ENCODE measurements at regions not wholly inside any gene's neighbourhood (a gene's known extent, or its start where the extent isn't known, plus 50 kb on each side); places are given as distances from the start of the nearest gene placed in this dataset.
"Not testable (repeated sequence)": the region's sequence is repeated elsewhere in the genome, so short reads cannot be mapped to it uniquely, and the experiment has no call there.

DNA sequence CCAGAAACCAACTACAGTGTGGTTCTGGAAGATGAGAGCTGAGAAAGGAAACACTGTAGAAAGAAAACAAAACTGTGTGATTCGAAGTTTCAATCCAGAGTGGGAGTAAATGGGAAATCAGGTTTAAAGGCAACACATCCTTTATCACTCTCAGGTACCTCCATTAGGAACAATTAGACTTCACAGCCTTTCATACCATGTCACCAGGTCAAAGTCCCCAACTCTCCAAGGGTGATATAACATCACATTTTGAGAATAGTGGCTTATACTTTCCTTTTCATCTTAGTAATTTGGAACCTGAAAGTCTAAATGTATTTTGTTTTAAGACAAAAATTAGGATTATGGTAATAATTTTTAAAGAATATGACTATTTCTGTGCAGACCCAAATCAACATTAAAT, 194.9 kb upstream of the WWC1 start:
- TF ChIP-seq, protein P1, sequence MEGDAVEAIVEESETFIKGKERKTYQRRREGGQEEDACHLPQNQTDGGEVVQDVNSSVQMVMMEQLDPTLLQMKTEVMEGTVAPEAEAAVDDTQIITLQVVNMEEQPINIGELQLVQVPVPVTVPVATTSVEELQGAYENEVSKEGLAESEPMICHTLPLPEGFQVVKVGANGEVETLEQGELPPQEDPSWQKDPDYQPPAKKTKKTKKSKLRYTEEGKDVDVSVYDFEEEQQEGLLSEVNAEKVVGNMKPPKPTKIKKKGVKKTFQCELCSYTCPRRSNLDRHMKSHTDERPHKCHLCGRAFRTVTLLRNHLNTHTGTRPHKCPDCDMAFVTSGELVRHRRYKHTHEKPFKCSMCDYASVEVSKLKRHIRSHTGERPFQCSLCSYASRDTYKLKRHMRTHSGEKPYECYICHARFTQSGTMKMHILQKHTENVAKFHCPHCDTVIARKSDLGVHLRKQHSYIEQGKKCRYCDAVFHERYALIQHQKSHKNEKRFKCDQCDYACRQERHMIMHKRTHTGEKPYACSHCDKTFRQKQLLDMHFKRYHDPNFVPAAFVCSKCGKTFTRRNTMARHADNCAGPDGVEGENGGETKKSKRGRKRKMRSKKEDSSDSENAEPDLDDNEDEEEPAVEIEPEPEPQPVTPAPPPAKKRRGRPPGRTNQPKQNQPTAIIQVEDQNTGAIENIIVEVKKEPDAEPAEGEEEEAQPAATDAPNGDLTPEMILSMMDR (IDR thresholded peaks at IDR 0.05; ENCODE audit: insufficient read depth, low read length, poor library complexity, severe bottlenecking), result no peak
- no peak overlapping the region for H3K4me3 ChIP-seq (replicated peaks; ENCODE audit: low read depth, low read length)
- H3K36me3 ChIP-seq (ENCODE audit: control insufficient read depth, insufficient read depth, low read length), result no peaks in the 10 kb centered on the region
- no peak for DNase-seq (ENCODE audit: extremely low read depth, insufficient read length)
- no peaks in the 10 kb centered on the region; the same call in 1 of the 2 replicates for H3K27me3 ChIP-seq (replicated peaks; ENCODE audit: control insufficient read depth, insufficient read depth, low read length)

DNA sequence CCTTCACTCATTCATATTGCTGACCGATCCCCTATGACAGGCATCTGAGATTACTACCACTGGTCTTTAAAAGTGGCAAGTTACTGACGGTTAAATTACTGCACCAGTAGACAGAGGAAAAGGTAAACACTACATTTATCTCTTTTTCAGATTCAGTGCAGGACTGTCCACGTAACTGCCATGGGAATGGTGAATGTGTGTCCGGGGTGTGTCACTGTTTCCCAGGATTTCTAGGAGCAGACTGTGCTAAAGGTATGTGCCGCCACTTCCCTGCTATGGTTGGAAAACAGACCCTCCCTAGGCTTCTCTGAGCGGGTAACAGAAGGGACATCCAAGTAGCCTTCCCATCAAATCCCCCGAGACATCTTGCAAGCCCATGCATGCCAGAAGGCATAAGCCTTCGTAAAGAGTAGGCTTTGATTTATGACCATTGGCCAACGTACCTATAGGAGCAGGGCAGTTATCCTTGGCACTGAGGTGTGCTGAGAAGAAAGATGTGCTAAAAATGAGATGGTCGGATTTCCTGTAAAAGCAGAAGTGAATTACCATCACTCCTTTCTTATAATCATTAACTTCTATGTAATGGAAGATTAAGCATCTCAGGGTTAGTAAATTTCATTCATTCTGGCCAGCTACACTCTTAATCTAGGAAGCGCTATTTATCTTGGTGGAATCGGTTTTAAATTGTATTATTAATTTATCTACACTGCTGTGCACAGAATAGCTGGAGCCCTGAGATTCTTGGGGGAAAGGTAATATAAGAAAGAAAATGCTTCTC, 193.4 kb upstream of the WWC1 start:
- Histone ChIP-seq H3K27me3 (replicated peaks; ENCODE audit: control insufficient read depth, insufficient read depth, low read length) (no peaks in the 10 kb centered on the region; the same call in 1 of the 2 replicates), H3K36me3 (ENCODE audit: control insufficient read depth, insufficient read depth, low read length) (no peaks in the 10 kb centered on the region), H3K4me3 (replicated peaks; ENCODE audit: low read depth, low read length) (no peak overlapping the region)
- TF ChIP-seq, protein P1 (IDR thresholded peaks at IDR 0.05; ENCODE audit: insufficient read depth, low read length, poor library complexity, severe bottlenecking), result no peak
- no peak for DNase-seq (ENCODE audit: extremely low read depth, insufficient read length)

DNA sequence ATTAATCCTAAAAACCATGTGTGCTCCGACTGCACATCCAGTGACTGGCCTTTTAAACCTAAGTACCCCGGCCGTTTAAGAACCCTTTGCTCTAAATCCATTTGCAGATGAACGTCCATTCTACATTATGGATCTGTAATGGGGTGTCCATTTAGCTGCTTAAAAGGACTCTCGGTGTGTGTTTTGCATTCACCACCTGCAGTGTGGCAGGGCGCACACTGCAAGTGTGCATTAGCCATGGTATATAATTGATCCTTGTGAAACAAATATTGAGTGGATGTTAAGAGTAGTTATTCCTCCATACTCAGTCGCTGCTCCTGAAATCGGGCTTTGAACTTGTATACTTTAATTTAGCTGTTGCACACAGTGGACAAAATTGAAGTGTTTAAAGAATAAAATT, 190.1 kb upstream of the WWC1 start:
- DNase-seq (ENCODE audit: extremely low read depth, insufficient read length), result no peak
- TF ChIP-seq, protein P1 (IDR thresholded peaks at IDR 0.05; ENCODE audit: insufficient read depth, low read length, poor library complexity, severe bottlenecking), result no peak
- H3K27me3 ChIP-seq (replicated peaks; ENCODE audit: control insufficient read depth, insufficient read depth, low read length), result no peaks in the 10 kb centered on the region
- H3K36me3 ChIP-seq (ENCODE audit: control insufficient read depth, insufficient read depth, low read length), result no peaks in the 10 kb centered on the region
- no peak overlapping the region for H3K4me3 ChIP-seq (replicated peaks; ENCODE audit: low read depth, low read length)

GRCh38 chr5:168103018-168103417, 188.4 kb upstream of the WWC1 start:
- H3K27me3 ChIP-seq (replicated peaks; ENCODE audit: control insufficient read depth, insufficient read depth, low read length); H3K4me3 ChIP-seq (replicated peaks; ENCODE audit: low read depth, low read length); DNase-seq (ENCODE audit: extremely low read depth, insufficient read length); H3K36me3 ChIP-seq (ENCODE audit: control insufficient read depth, insufficient read depth, low read length): not testable (repeated sequence)

DNA sequence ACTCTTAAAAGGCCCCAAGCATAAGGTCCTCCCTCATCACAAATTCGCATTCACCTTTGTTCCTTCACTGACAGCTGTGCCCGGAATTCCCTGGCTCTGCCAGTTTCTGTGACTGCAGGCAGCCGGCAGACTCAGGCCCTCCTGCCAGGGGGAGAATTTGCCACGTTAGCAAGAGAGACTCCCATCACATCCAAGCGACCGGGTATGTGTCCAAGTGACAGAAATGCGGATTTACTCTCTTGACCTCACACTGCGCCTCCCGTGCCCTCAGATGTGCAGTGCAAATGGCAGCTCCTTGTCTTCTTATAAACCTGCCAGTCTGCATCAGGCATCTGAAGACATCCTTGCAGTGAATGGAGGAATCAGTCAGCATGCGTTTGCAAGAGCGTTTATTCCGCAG, 187.1 kb upstream of the WWC1 start:
- TF ChIP-seq, protein P1 (IDR thresholded peaks at IDR 0.05; ENCODE audit: insufficient read depth, low read length, poor library complexity, severe bottlenecking), result no peak
- no peaks in the 10 kb centered on the region; the same call in 1 of the 2 replicates for H3K27me3 ChIP-seq (replicated peaks; ENCODE audit: control insufficient read depth, insufficient read depth, low read length)
- H3K36me3 ChIP-seq (ENCODE audit: control insufficient read depth, insufficient read depth, low read length), result no peaks in the 10 kb centered on the region
- no peak overlapping the region for H3K4me3 ChIP-seq (replicated peaks; ENCODE audit: low read depth, low read length)
- no peak for DNase-seq (ENCODE audit: extremely low read depth, insufficient read length)

GRCh38 chr5:168104811-168105481, 186.5 kb upstream of the WWC1 start:
- Histone ChIP-seq H3K4me3 (replicated peaks; ENCODE audit: low read depth, low read length) (no peak overlapping the region), H3K27me3 (replicated peaks; ENCODE audit: control insufficient read depth, insufficient read depth, low read length) (no peaks in the 10 kb centered on the region; the same call in none of the 2 replicates), H3K36me3 (ENCODE audit: control insufficient read depth, insufficient read depth, low read length) (no peaks in the 10 kb centered on the region)
- TF ChIP-seq, protein P1 (IDR thresholded peaks at IDR 0.05; ENCODE audit: insufficient read depth, low read length, poor library complexity, severe bottlenecking), result no peak
- DNase-seq (ENCODE audit: extremely low read depth, insufficient read length), result no peak
